Endodermal cell (in vitro differentiated cells): ENCODE measurements at regions not wholly inside any gene's neighbourhood (a gene's known extent, or its start where the extent isn't known, plus 50 kb on each side); places are given as distances from the start of the nearest gene placed in this dataset.

Experiments used
- DNase-seq: peaks from one replicate; pipeline ENCODE4 v3.0.0-alpha.2; 2017
- H3K27ac ChIP-seq: 2 replicates; pipeline ENCODE4 v1.5.1; 2013; ENCODE audit warnings: mild to moderate bottlenecking, low read depth, low read length, moderate library complexity
- H3K27me3 ChIP-seq: 2 replicates; pipeline ENCODE4 v1.6.1; 2013; ENCODE audit warnings: mild to moderate bottlenecking, low read length, moderate library complexity; ENCODE audit not compliant: insufficient read depth, control insufficient read depth, poor library complexity, severe bottlenecking
- H3K36me3 ChIP-seq: 2 replicates; pipeline ENCODE4 v1.7.0; 2013; ENCODE audit warnings: mild to moderate bottlenecking, low read length, moderate library complexity; ENCODE audit not compliant: control insufficient read depth, insufficient read depth
- H3K4me1 ChIP-seq: one replicate; pipeline ENCODE4 v1.7.0; 2013; ENCODE audit warnings: low read length; ENCODE audit not compliant: control insufficient read depth, insufficient read depth
- H3K4me3 ChIP-seq: 2 replicates; pipeline ENCODE4 v1.5.1; 2013; ENCODE audit warnings: mild to moderate bottlenecking, low read length, moderate library complexity
- H3K9ac ChIP-seq: 2 replicates; pipeline ENCODE4 v1.6.1; 2013; ENCODE audit warnings: mild to moderate bottlenecking, low read length, moderate library complexity; ENCODE audit not compliant: poor library complexity, severe bottlenecking; ENCODE audit errors: extremely low read depth
- H3K9me3 ChIP-seq: 2 replicates; pipeline ENCODE4 v1.6.1; 2013; ENCODE audit warnings: mild to moderate bottlenecking, low read length, moderate library complexity; ENCODE audit not compliant: control insufficient read depth
- H3K27ac Mint-ChIP-seq: 2 replicates; pipeline ENCODE4 v1.8.0; 2020; ENCODE audit warnings: mixed read lengths
- H3K27me3 Mint-ChIP-seq: 2 replicates; pipeline ENCODE4 v1.8.0; 2021; ENCODE audit warnings: mild to moderate bottlenecking, mixed read lengths; ENCODE audit not compliant: insufficient read depth
- H3K36me3 Mint-ChIP-seq: 2 replicates; pipeline ENCODE4 v1.8.0; 2020; ENCODE audit warnings: low read depth, mixed read lengths
- H3K4me1 Mint-ChIP-seq: 2 replicates; pipeline ENCODE4 v1.8.0; 2020; ENCODE audit warnings: mixed read lengths
- H3K4me3 Mint-ChIP-seq: 2 replicates; pipeline ENCODE4 v1.8.0; 2020; ENCODE audit warnings: mild to moderate bottlenecking, moderate library complexity, mixed read lengths
- H3K9me3 Mint-ChIP-seq: 2 replicates; pipeline ENCODE4 v1.8.0; 2020; ENCODE audit warnings: mild to moderate bottlenecking, mixed read lengths
- WGBS, 2 experiments: methylation state at CpG; one replicate each; pipeline versions ENCODE4 v1.1.5 to v1.1.7; 2013; ENCODE audit warnings: missing lambda C conversion rate in 2 of 2, mixed read lengths in 1 of 2; ENCODE audit not compliant: insufficient coverage in 1 of 2, insufficient read length in 1 of 2; 5-methylcytosine and 5-hydroxymethylcytosine counted together
- TF ChIP-seq, protein P1 (sequence below): fragments of 200-600 bp; sonication (generic); conservative IDR thresholded peaks from 2 replicates; pipeline ENCODE4 v1.5.0; 2021; ENCODE audit warnings: antibody characterized with exemption, mild to moderate bottlenecking

DNA sequence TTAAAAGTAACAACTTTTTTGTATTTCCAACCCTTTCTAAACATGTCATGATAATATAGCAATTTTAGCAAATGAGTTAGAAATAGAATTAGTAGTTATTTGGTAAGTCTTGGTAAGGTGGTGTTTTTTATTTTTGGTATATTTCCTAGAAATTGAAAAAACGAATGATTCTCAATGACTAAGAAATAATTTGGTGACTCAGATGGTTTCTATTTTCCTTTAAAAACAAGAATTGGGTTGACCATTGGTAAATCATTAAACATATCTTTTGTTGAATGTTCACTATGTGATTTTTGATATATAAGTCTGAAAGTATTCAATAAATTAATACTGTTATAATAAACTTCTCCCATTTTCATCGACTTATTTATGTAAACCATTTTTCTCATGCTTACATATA is 206.2 kb upstream of the BANK1 start:
- H3K9me3 Mint-ChIP-seq, result peaks cover 10% of the 10 kb centered on the region

DNA sequence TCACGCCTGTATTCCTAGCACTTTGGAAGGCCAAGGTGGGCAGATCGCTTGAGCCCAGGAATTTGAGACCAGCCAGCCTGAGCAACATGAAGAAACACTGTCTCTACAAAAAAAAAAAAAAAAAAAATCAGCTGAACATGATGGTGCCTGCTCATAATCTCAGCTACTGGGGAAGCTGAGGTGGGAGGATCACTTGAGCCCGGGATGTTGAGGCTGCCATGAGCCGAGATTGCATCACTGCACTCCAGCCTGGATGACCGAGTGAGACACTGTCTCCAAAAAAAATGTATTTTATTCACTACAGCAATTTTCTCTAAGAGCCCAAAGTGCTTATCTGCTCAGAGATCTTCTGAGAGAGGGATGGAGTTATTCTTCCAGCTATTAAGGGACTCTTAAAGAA is 215.8 kb upstream of the PPP3CA start:
- Mint-ChIP-seq H3K9me3 (peaks cover 29% of the 10 kb centered on the region), H3K36me3 (no peaks in the 10 kb centered on the region), H3K27me3 (no peaks in the 10 kb centered on the region), H3K4me3 (no peak overlapping the region), H3K4me1 (peaks cover 15% of the 10 kb centered on the region), H3K27ac (no peak overlapping the region)
- H3K9ac ChIP-seq, result no peak overlapping the region
- H3K4me3 ChIP-seq, result no peak overlapping the region
- peaks cover 22% of the 10 kb centered on the region for H3K9me3 ChIP-seq
- H3K36me3 ChIP-seq, result no peaks in the 10 kb centered on the region
- H3K4me1 ChIP-seq, result no peaks in the 10 kb centered on the region
- no peaks in the 10 kb centered on the region for H3K27me3 ChIP-seq
- TF ChIP-seq, protein P1, sequence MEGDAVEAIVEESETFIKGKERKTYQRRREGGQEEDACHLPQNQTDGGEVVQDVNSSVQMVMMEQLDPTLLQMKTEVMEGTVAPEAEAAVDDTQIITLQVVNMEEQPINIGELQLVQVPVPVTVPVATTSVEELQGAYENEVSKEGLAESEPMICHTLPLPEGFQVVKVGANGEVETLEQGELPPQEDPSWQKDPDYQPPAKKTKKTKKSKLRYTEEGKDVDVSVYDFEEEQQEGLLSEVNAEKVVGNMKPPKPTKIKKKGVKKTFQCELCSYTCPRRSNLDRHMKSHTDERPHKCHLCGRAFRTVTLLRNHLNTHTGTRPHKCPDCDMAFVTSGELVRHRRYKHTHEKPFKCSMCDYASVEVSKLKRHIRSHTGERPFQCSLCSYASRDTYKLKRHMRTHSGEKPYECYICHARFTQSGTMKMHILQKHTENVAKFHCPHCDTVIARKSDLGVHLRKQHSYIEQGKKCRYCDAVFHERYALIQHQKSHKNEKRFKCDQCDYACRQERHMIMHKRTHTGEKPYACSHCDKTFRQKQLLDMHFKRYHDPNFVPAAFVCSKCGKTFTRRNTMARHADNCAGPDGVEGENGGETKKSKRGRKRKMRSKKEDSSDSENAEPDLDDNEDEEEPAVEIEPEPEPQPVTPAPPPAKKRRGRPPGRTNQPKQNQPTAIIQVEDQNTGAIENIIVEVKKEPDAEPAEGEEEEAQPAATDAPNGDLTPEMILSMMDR, result no peak
- H3K27ac ChIP-seq, result no peak overlapping the region
- WGBS, 2 experiments, result 89% methylated on average over 5 of the region's 5 CpGs; no CpG with 5 or more reads in 1 of the 2 experiments
- DNase-seq, result no peak

More for the DNA sequence above, 206.2 kb upstream of the BANK1 start:
- Mint-ChIP-seq H3K4me3 (no peak overlapping the region), H3K4me1 (no peaks in the 10 kb centered on the region), H3K27me3 (peaks cover 4% of the 10 kb centered on the region), H3K36me3 (no peaks in the 10 kb centered on the region), H3K27ac (no peak overlapping the region)
- Histone ChIP-seq H3K27me3 (no peaks in the 10 kb centered on the region), H3K4me1 (no peaks in the 10 kb centered on the region), H3K36me3 (no peaks in the 10 kb centered on the region), H3K4me3 (no peak overlapping the region), H3K9me3 (peaks cover 24% of the 10 kb centered on the region), H3K27ac (no peak overlapping the region), H3K9ac (no peak overlapping the region)
- TF ChIP-seq, protein P1, result no peak
- DNase-seq, result no peak
- 89 to 93% methylated on average over 1 to 2 of the region's 2 CpGs for WGBS, 2 experiments

DNA sequence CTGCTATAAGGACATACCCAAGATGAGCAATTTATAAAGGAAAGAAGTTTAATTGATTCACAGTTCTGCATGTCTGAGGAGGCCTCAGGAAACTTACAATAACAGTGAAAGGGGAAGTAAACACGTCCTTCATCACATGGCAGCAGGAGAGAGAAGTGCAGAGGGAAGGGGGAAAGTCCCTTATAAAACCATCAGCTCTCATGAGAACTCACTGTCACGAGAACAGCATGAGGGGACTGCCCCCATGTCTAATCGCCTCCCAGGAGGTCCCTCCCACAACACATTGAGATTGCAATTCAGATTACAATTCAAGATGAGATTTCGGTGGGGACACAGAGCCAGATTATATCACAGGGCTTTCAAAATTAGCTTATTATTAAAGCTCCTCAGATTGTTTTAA is 209.5 kb upstream of the PPP3CA start:
- H3K9ac ChIP-seq, result no peak overlapping the region
- no peak overlapping the region for H3K27ac ChIP-seq
- H3K27me3 Mint-ChIP-seq, result no peaks in the 10 kb centered on the region
- H3K4me3 Mint-ChIP-seq, result no peak overlapping the region
- no peak overlapping the region for H3K4me3 ChIP-seq
- H3K9me3 ChIP-seq, result peaks cover 25% of the 10 kb centered on the region
- no peaks in the 10 kb centered on the region for H3K27me3 ChIP-seq
- H3K36me3 ChIP-seq, result no peaks in the 10 kb centered on the region
- TF ChIP-seq, protein P1, result no peak
- 83 to 91% methylated on average over 2 to 4 of the region's 4 CpGs for WGBS, 2 experiments
- H3K9me3 Mint-ChIP-seq, result peaks cover 27% of the 10 kb centered on the region
- no peaks in the 10 kb centered on the region for H3K4me1 Mint-ChIP-seq
- no peak overlapping the region for H3K27ac Mint-ChIP-seq
- H3K4me1 ChIP-seq, result no peaks in the 10 kb centered on the region
- no peak for DNase-seq
- H3K36me3 Mint-ChIP-seq, result no peaks in the 10 kb centered on the region
